ENCODE measurements at regions not wholly inside any gene's neighbourhood (a gene's known extent, or its start where the extent isn't known, plus 50 kb on each side); places are given as distances from the start of the nearest gene placed in this dataset.
A peak's percentile ranks its signal among the peaks of the same experiment; 100 is the strongest.

DNA sequence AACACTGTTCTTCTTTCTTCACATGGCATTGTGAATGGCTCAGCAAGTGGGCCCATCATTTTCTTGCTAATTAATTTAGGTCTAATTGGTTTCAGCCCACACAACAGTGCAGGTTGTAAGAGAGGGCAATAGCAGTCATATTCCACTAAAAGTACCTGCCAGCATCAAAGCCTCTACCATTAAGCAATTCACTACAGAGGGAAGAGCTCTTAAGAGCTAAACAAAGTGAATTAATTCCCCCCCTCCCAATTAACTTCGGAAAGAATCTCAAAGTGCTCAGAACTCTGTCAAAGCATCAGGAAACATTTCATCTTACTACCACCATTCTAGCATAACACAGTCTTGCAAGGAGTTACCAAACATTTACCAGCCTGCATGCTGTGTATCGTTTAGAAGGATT is 133.9 kb upstream of the UBASH3B start:
- FAIRE-seq = no peak

DNA sequence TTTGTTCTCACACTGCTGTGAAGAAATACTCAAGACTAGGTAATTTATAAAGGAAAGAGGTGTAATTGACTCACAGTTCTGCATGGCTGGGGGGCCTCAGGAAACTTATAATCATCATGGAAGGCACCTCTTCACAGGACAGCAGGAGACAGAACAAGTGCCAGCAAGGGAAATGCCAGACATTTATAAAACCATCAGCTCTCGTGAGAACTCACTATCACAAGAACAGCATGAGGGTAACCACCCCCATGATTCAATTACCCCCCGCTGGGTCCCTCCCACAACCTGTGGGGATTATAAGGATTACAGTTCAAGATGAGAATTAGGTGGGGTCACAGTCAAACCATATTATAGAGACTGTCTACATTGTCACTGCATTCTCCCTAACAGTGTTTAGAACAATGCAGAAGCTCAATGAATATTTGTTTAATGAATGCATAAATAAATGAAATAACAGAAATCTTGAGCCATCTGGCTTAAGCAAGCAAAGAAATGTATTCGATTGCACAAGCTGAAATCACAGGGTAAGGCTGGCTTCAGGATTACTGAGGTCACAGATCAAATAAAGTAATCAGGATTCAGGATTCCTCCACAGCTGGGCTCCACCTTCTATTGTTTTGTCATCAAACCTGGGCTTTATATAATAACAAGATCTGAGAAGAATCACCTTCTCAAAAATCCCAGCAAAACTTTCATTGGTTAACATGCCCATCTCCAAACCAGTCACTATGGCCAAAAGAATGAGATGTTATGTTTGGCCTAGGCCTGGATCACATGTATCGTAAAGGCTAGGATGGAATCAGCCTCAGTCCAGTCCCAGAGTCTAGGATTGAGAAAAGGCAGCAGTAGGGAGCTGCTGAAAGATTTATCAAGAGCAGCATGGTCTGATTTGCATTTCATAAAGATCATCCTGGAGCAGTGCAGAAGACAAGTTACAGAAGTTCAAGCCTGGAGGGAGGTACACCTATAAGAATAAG is 137.8 kb upstream of the UBASH3B start:
- no peak for FAIRE-seq

DNA sequence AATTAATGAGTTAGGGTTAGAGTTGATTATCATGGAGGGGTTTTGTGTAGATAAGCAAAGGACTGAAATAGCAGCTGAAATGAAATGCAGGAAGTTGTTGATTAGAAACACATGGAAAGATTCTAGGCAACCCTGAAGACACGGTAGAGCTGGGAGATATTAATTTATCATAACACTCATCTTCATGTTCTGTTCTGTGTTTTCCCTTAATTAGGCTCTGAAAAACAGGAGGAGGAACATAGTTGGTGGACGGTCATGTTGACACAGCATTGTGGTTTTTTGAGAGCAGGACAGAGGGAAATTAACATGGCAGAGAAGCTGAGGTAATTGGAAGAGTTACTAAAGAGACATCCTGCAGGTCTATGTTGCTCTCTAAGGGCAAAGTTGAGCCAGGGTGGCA is 138.8 kb upstream of the UBASH3B start:
- FAIRE-seq = no peak

DNA sequence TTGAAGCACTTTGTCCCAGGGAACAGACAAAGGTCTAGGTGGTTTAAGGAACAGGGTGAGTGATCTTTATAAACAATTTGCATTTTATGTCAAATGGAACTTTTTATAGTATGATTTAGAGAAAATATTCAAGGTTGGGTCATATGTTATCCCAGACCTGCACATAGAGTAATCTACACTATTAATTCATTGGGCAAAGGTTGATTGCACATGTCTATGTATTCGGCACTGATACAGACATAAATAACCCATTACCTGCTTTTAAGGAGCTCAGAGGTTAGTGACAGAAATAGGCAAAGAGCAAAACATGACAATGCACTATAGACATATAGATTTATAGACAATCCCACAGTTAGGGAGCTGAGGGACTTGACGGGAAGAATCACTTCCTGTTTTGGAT is 141.5 kb upstream of the UBASH3B start:
- no peak for FAIRE-seq

DNA sequence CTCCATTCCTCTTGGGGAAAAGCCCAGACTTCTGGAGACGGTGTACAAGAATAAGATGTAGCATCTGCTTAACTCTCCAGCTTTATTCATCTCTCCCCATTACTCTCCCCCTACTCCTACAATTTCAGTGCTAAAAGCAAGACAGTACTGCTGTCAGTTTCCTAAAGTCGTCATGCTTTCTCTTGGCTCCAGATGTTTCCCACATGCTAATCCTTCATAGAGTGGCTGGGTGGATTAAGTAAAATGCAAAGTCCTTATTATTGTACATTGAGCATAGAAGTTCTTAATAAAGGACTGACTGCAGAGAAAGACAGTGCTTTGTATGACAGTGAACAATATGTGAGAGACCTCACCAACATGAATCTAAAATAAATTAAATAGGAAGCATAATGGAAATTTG is 142.2 kb upstream of the UBASH3B start:
- FAIRE-seq = no peak

DNA sequence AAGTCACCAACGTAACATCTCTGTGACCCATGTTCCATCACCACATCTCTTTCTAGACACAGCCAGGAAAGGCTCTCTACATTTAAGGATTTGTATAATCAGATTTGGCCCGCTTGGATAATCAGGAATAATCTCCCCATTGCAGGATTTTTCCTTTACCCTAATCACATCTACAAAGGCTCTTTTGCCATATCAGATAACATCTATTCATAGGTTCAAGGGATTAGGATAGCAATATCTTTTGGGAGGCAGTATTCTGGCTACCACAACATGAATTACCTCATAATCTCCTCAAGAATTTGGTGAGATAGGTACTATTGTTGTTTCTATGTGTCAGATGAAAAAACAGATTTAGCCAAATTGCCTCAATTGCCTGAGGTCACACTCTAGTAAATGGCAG is 142.8 kb upstream of the UBASH3B start:
- no peak for FAIRE-seq

DNA sequence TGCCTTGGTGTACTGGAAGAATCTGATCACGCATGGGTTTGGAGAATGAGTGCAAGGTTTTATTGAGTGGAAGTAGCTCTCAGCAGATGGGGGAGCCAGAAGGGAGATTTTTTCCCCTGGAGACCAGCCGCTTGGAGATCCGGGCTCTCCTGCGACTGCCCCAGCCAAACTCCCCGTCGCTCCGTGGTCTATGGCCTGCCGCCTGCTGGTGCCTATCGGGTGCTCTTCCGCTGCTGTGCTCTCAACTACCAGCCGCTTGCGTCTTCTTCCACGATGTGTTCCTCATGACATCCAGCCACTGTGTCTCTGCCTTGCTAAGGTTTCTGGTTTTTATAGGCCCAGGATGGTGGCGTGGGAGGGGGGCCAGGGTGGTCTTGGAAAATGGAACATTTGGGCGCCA is 145.6 kb upstream of the UBASH3B start:
- FAIRE-seq = no peak

DNA sequence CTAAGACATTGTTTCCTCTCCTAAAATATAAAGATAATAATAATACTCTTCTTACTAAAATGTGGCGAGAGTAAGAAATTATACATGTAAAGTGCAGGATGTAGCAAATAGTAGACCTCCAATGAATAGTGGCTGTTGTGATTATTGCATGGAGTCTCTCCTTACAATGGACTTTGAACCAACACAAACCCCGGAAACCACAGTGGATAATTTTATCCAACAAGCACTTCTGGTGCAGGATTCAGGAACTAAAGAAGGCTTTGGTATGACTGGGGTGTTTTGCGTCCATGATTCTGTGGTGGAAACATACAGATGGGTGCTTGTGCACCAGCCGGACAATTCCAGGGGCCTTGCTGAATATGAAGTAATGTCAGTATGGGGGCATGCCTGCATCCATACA is 146.4 kb upstream of the UBASH3B start:
- FAIRE-seq = no peak

DNA sequence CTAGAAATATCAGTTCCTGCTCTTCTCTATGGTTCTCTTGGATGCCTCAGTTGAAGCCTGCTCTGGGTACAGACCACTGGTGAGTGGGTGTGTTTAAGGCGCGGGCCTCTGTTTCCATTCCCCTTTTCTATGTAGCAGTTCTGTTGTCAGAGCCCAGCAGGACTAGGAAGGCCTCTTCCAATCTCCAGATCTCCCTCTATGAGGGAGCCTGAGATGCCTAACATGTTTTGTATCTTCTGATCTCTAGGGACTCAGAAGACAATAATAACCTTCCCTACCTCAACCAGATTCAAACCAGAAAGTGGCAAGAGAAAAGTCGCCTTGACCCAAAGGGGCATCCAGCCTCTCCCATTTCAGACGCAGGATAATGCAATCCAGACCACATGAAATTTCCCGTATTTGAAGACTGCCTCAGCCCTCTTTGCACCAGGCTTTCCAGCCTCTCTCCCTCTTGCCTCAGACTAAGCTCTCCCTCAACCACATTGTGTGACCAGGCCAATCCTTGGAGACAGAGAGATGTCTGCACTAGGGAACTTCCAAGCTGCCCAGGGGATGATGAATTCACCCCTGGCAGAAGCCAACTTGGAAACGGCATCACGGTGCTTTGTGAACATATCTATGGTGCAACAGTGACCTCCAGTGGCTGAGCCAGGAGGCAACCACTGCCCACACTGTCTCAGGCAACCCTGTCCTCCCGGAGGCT is 150.1 kb upstream of the UBASH3B start:
- FAIRE-seq = peak; percentile 93

DNA sequence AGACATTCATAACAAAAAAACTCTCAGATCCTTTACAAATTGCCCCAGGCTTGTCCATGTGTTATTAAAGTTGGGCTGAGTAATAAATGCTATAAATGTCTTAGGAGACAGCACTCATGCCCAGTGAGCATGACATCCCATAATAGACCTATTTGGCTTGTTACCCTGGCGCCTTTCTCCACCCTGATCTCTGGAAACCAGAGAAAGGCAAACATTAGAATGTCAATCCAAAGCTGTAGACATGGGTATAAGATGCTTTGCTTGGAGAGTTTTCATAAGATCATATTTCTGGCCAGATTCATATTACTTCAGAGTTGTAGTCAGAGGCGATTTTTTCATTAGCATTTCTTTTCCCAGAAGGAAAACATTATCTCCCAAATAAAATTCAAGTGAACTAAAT is 161.3 kb upstream of the UBASH3B start:
- no peak for FAIRE-seq

DNA sequence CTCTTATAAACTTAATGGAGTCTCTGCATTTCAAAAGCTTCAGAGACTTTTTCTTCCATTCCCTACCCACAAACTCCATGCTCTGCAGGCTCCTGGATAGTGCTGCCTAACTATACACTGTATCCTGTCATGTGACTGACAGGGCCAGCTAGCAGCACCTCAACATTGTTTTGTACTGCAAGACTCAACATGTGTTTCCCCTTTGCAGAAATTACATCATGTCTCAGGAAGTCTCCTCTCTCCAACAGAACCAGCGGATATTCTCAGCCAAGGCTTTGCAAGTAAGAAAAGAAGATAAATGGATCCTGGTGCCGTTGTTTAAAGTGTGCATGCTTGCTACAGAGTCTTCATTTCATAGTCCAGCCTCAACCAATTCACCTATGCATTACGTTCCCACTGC is 164.0 kb upstream of the UBASH3B start:
- no peak for FAIRE-seq

DNA sequence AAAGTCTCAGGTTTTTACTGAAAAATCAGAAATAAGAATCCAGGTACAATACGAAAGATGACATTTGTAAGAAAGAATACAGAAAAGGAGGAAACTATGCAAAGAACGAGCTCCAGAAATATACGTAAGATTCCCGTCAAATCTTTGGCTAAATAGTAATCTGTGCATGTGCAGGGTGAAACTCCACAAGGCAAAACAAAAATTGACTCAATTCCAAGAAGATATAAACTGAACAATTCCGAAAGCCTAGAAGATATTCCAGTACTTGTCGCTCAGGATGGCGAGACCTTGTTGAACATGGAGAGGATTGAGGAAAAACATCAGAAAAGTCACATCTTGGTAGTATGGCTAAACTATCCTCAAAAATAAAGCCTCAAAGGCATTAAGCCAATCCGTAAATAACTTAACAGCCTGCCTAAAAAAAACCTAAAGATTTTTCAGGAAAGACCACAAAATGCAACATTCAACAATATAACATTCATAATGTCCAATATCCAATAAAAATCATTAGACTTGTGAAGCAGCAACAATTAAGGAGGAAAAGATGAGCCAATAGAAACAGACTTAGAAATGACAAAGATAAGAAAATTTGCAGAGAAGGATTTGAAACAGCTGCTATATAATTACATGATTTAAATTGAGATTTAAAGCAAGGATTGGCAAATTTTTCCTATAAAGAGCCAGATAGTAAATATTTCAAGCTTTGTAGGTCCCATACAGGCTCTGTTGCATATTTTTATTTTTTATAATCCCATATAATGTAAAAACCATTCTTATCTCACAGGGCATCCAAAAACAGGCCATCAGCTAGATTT is 166.4 kb upstream of the UBASH3B start:
- no peak for FAIRE-seq

DNA sequence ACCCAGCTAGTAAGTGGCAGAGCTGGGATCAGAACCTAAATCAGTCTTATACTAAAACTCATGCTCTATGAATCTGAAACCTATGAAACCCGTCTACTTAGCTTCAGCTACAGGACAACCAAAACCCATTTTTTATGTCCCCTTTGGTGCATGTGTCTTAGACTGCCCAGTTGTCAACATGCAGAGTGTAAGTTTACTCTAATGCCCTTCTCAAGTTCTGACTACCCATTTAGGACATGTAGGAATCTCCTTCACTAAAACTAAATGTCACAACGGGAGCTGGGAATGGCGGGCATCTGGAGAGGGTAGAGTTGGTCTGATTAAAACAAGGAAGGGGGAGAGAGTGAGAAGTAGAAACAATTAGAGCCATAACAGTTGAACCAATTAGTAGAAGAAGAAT is 167.9 kb upstream of the UBASH3B start:
- FAIRE-seq = no peak

DNA sequence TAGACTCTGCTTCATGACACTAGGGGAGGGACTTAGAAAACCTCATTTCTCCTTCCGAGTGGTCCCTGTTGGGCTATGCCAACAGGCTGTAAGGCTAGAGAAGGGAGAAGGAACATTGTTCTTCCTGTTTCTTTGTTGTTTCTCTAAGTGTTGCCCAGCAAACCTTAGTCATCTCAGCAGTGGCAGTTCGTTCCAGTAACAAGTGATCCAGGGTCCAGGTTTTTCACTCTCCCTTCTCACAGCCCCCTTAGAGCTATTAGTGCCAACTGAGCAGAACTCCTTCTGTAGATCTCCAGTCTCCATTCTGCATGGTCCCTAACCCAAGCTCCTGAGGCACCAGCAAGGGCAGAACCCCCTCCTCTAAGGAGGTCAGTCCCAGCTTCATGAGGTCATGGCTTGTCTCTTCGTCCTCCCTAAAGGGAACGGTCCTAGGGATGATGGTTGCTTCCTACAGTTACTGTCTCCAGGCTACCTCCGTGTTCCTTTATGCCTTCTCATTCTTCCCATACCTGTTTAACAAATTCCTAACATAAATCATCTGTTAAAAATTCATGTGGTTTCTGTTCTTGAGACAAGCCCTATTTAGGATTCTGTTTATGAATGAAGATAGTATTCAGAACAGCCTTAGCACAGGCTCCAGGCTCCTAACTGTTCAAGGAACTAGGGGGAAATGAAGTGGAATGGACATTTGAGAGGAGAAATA is 168.6 kb upstream of the UBASH3B start:
- no peak for FAIRE-seq

DNA sequence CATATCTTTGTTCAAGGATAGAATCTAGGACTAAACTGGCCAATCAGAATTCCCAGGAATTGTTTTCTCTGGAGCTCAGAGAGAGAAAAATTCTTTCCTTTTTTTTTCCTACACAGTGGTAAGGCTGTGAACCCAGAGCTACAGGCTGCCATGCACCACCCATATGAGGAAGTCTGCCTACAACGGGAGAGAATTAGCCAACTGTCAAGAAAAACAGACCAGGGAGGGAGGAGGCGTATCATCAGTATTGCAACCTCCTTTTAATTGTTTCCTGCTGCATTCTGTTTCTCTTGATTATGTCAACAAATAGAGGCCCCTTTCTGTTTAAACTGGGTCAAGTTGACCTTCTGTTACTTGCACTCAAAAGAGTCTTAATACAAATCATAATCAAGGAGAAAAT is 176.5 kb upstream of the UBASH3B start:
- no peak for FAIRE-seq

DNA sequence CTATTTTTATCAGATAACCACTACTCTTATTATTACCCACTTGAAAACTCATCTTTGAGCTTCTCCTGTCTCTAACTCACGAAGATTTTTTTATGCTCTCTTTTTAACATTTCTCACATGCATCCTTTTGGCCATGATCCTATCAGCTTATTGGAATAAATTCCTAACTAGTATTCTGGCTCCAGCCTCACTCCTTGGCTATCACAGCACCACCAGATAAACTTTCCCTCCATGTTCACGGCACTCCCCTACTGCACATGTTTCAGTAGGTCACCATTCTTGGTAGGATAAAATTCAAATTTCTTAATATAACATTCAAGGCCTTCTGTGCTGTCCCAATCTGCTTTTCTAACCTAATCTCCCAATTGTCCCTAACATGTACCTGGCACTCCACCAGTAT is 186.6 kb upstream of the UBASH3B start:
- no peak for FAIRE-seq

DNA sequence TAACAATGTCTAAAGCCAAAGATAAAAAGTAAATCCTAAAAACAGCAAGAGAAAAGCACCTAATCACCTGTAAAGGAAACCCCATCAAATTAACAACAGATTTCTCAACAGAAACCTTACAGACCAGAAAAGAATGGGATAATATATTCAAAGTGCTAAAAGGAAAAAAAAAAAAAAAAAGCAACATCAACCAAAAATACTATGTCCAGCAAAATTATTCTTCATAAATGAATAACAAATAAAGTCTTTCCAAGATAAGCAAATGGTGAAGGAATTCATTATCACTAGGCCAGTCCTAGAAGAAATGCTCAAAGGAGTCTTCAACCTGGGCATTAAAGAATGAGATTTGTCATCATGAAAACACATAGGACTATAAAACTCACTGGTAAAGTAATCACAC is 192.0 kb upstream of the UBASH3B start:
- FAIRE-seq = no peak

DNA sequence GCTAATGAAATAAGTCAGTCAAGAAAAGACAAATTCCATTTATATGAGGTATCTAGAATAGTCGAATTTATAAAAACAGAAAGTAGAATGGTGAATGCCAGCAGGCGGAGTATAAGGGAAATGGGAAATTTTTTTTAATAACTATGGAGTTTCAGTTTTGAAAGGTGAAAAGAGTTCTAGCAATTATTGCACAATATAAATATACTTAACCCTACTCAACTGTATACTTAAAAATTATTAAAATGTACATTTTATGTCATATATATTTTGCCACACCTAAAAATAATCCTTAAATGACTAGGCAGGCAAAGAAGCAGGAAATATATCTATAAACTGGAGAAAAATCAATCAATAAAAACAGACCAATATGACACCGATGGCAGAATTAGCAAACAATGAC is 196.5 kb upstream of the UBASH3B start:
- FAIRE-seq = peak; percentile 68

DNA sequence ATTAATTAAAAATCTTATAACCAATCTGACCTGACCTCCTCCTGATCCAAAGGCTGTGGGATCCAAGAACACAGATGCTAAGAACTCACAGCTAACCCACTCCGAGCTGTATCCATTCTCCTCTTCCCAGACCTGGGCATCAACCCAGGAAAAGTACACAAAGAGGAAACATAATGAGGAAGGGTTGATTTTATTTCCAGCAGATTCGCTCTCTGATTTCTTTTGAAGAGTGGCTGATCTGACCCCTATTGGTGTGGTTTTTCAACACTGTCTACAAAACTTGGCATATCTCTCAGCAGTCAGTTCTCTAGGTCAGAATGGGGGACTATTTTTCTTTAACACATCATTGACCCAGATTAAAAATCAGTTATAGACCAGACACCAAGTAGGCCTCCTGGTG is 201.9 kb upstream of the UBASH3B start:
- FAIRE-seq = no peak

DNA sequence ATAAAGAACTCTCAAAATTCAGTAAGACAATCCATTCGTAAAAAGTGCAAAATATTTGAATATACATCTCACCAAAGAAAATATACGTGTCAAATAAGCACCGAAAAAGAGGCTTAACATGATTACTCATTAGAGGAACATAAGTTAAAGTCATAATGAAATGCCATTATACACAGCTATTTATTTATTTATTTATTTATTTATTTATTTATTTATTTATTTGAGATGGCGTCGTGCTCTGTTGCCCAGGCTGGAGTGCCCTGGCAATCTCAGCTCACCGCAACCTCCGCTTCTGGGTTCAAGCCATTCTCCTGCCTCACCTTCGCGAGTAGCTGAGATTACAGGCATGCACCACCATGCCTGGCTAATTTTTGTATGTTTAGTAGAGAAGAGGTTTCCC is 203.6 kb upstream of the UBASH3B start:
- no peak for FAIRE-seq

DNA sequence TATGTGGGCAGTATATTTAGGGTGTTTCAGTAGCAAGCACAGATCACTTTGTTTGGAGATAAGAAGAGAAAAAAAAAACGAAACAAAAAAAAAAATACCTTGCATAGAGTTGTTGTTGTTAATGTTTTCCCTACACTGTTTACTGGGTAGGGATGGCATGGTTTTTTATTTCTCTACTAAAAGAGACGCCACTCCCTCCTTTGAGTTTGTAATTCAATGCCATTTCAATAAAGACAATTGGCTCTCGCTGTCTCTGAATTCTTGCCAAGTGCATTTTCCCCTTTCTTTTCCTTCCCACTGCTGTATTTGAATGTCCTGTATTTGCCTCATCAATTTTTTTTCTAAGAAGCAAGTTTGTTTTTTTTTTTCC is 213.9 kb upstream of the UBASH3B start:
- FAIRE-seq = no peak

DNA sequence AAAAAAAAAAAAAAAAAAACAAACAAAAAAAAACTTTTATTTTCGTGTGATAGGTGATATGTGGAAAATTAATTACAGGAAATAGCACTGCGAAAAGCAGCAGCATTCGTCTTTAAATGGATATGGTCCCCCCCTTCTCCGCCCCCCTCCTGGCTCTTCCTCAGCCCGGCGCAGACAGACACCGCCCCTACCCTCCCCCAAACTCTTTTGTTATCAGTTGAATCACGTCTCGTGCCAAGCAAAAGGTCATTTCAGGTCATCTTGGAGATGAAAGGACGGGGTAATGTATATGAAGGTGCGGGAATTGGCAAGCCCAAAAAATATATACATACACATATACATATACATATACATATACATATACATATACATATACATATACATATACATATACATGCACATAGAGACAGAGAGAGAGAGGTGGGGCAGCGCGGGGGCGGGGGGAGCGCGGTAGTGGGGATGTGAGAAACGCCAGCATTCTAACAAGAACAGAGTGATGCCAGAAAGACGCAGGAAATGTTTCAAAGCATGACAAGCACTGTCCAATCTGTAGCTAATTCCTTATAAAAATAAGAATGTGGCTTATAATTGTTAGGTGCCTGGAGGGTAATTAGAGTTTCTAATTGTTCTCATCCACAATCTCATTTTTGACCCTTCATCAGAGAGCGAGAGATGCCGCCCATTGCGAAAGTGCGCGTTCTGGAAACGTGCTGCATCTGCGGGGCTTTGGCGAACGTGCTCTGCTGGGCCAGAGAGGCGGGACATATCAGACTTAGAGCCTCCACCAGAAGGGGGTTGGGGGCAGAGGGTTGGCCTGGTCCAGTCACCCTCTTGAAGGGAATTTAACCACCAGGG is 214.5 kb upstream of the UBASH3B start:
- no peak for FAIRE-seq

All from islet of Langerhans (tissue), 1 donor.